Caco-2 (cell line): ENCODE measurements at regions not wholly inside any gene's neighbourhood (a gene's known extent, or its start where the extent isn't known, plus 50 kb on each side); places are given as distances from the start of the nearest gene placed in this dataset.

Source experiments
- BruUV-seq: library from RNA; stranded (reverse); fragments of 400-500 nt; replicated peaks from 2 replicates; lab custom pipeline; 2021; lab: Mats Ljungman, UMichigan
- CTCF ChIA-PET: fragments of 300-600 bp; sonication (Branson Sonifier 250); formaldehyde crosslinking; loops from one replicate; lab custom pipeline; 2022; ENCODE audit warnings: antibody characterized with exemption; lab: Charles Lee
- POLR2A ChIA-PET: fragments of 300-600 bp; sonication (Branson Sonifier 250); formaldehyde crosslinking; loops from one replicate; lab custom pipeline; 2022; ENCODE audit warnings: antibody characterized with exemption; lab: Charles Lee
- DNase-seq, 2 experiments: peaks; one replicate each; pipeline versions ENCODE4 v3.0.0 to v3.0.0-alpha.2; 2020 to 2022
- H3K27me3 ChIP-seq: replicated peaks from 2 replicates; pipeline ENCODE4 v1.6.0; 2011; ENCODE audit warnings: low read length; ENCODE audit not compliant: control insufficient read depth, insufficient read depth
- H3K36me3 ChIP-seq: 2 replicates; pipeline ENCODE4 v1.5.1; 2011; ENCODE audit warnings: low read length; ENCODE audit not compliant: control insufficient read depth, insufficient read depth
- H3K4me1 ChIP-seq: fragments of 250-450 bp; sonication (Bioruptor Pico); 2 replicates; pipeline ENCODE4 v1.5.1; 2020; ENCODE audit warnings: mild to moderate bottlenecking
- H3K4me3 ChIP-seq: 2 replicates; pipeline ENCODE4 v1.5.1; 2011; ENCODE audit warnings: low read depth, mild to moderate bottlenecking, control low read depth, low read length
- H3K9me3 ChIP-seq: fragments of 250-450 bp; sonication (Bioruptor Pico); 2 replicates; pipeline ENCODE4 v1.5.1; 2020; ENCODE audit warnings: mild to moderate bottlenecking, moderate library complexity
- H3K27ac Mint-ChIP-seq: one replicate; pipeline ENCODE4 v1.8.0; 2022; ENCODE audit warnings: mixed read lengths; ENCODE audit not compliant: unreplicated experiment
- H3K27me3 Mint-ChIP-seq: one replicate; pipeline ENCODE4 v1.8.0; 2022; ENCODE audit warnings: mixed read lengths; ENCODE audit not compliant: insufficient read depth, unreplicated experiment
- H3K36me3 Mint-ChIP-seq: one replicate; pipeline ENCODE4 v1.8.0; 2022; ENCODE audit warnings: mild to moderate bottlenecking, mixed read lengths; ENCODE audit not compliant: insufficient read depth, unreplicated experiment
- H3K4me1 Mint-ChIP-seq: one replicate; pipeline ENCODE4 v1.8.0; 2022; ENCODE audit warnings: low read depth, mixed read lengths; ENCODE audit not compliant: unreplicated experiment
- H3K4me3 Mint-ChIP-seq: one replicate; pipeline ENCODE4 v1.8.0; 2022; ENCODE audit warnings: mild to moderate bottlenecking, moderate library complexity, mixed read lengths; ENCODE audit not compliant: unreplicated experiment
- H3K9me3 Mint-ChIP-seq: one replicate; pipeline ENCODE4 v1.8.0; 2022; ENCODE audit warnings: mixed read lengths; ENCODE audit not compliant: unreplicated experiment
- intact Hi-C: fragments of 100-400 bp; cut with micrococcal nuclease; formaldehyde crosslinking; loops from one replicate; pipeline ENCODE4 v1.10.0; 2022; ENCODE audit not compliant: unreplicated experiment
- TF ChIP-seq, protein P1 (sequence below), 2 experiments: fragments of 200-600 bp in 1 of 2; IDR thresholded peaks; 1 replicate in 1 of 2; 2 replicates in 1 of 2; pipeline versions ENCODE4 v1.5.1 to v1.8.0; 2011 to 2022; ENCODE audit warnings: antibody characterized with exemption in 1 of 2, control low read depth in 1 of 2, inconsistent platforms in 1 of 2, low read depth in 1 of 2, low read length in 1 of 2, mild to moderate bottlenecking in 1 of 2, moderate library complexity in 1 of 2; ENCODE audit not compliant: insufficient read depth in 1 of 2, severe bottlenecking in 1 of 2, unreplicated experiment in 1 of 2

DNA sequence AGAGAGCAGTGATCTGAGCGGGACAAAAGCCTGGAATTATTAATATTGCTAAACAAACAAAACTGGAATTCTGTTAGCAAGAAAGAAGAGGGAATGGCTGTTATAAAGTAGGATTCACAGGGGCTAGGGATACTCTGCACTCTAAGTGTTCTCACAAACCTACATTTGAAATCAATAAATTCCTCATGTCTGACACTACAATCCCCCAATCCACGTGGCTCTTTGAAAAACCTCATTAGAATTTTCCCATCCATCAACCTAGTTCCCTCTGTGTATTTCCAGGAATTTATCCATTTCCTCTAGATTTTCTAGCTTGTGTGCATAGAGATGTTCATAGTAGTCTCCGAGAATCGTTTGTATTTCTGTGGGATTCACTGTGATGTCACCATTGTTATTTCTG is 307.5 kb downstream of the RBM26 start:
- no TSS peak for BruUV-seq
- Histone ChIP-seq H3K36me3 (no peaks in the 10 kb centered on the region), H3K4me3 (no peak overlapping the region), H3K27me3 (no peaks in the 10 kb centered on the region), H3K4me1 (no peaks in the 10 kb centered on the region), H3K9me3 (no peaks in the 10 kb centered on the region)
- no peaks in the 10 kb centered on the region for H3K36me3 Mint-ChIP-seq
- no peak overlapping the region for H3K4me3 Mint-ChIP-seq
- ChIA-PET POLR2A (no interaction called here), CTCF (no interaction called here)
- no peak overlapping the region for H3K27ac Mint-ChIP-seq
- H3K4me1 Mint-ChIP-seq, result no peaks in the 10 kb centered on the region
- intact Hi-C loops, result no loop called here
- TF ChIP-seq, protein P1, sequence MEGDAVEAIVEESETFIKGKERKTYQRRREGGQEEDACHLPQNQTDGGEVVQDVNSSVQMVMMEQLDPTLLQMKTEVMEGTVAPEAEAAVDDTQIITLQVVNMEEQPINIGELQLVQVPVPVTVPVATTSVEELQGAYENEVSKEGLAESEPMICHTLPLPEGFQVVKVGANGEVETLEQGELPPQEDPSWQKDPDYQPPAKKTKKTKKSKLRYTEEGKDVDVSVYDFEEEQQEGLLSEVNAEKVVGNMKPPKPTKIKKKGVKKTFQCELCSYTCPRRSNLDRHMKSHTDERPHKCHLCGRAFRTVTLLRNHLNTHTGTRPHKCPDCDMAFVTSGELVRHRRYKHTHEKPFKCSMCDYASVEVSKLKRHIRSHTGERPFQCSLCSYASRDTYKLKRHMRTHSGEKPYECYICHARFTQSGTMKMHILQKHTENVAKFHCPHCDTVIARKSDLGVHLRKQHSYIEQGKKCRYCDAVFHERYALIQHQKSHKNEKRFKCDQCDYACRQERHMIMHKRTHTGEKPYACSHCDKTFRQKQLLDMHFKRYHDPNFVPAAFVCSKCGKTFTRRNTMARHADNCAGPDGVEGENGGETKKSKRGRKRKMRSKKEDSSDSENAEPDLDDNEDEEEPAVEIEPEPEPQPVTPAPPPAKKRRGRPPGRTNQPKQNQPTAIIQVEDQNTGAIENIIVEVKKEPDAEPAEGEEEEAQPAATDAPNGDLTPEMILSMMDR (IDR thresholded peaks at IDR 0.05; ENCODE audit: insufficient read depth in 1 of 2, low read depth in 1 of 2, low read length in 1 of 2, severe bottlenecking in 1 of 2, unreplicated experiment in 1 of 2), result no peak
- peaks cover 3% of the 10 kb centered on the region for H3K27me3 Mint-ChIP-seq
- no peaks in the 10 kb centered on the region for H3K9me3 Mint-ChIP-seq
- no peak for DNase-seq

GRCh38 chr13:79097201-79097600 is 308.9 kb downstream of the RBM26 start:
- TF ChIP-seq, protein P1 (IDR thresholded peaks at IDR 0.05; ENCODE audit: insufficient read depth in 1 of 2, low read depth in 1 of 2, low read length in 1 of 2, severe bottlenecking in 1 of 2, unreplicated experiment in 1 of 2), result no peak
- POLR2A ChIA-PET, result no interaction called here
- BruUV-seq, result no TSS peak

GRCh38 chr13:79096099-79096498 is 310.0 kb downstream of the RBM26 start:
- peaks cover 3% of the 10 kb centered on the region for H3K27me3 Mint-ChIP-seq
- BruUV-seq, result no TSS peak
- Histone ChIP-seq H3K36me3 (no peaks in the 10 kb centered on the region), H3K9me3 (no peaks in the 10 kb centered on the region), H3K4me3 (no peak overlapping the region), H3K4me1 (no peaks in the 10 kb centered on the region), H3K27me3 (no peaks in the 10 kb centered on the region)
- H3K9me3 Mint-ChIP-seq, result no peaks in the 10 kb centered on the region
- TF ChIP-seq, protein P1 (IDR thresholded peaks at IDR 0.05; ENCODE audit: insufficient read depth in 1 of 2, low read depth in 1 of 2, low read length in 1 of 2, severe bottlenecking in 1 of 2, unreplicated experiment in 1 of 2), result no peak
- POLR2A ChIA-PET, result no interaction called here
- H3K4me3 Mint-ChIP-seq, result no peak overlapping the region
- no peak overlapping the region for H3K27ac Mint-ChIP-seq
- H3K4me1 Mint-ChIP-seq, result no peaks in the 10 kb centered on the region
- no peak for DNase-seq
- CTCF ChIA-PET, result no interaction called here
- intact Hi-C loops, result no loop called here
- H3K36me3 Mint-ChIP-seq, result no peaks in the 10 kb centered on the region

More at GRCh38 chr13:79097201-79097600, 308.9 kb downstream of the RBM26 start:
- Mint-ChIP-seq H3K36me3 (no peaks in the 10 kb centered on the region), H3K4me1 (no peaks in the 10 kb centered on the region), H3K27ac (no peak overlapping the region), H3K27me3 (peaks cover 3% of the 10 kb centered on the region), H3K9me3 (no peaks in the 10 kb centered on the region), H3K4me3 (no peak overlapping the region)
- CTCF ChIA-PET, result no interaction called here
- H3K4me1 ChIP-seq, result no peaks in the 10 kb centered on the region
- intact Hi-C loops, result no loop called here
- H3K27me3 ChIP-seq, result no peaks in the 10 kb centered on the region
- no peaks in the 10 kb centered on the region for H3K9me3 ChIP-seq
- no peak overlapping the region for H3K4me3 ChIP-seq
- no peaks in the 10 kb centered on the region for H3K36me3 ChIP-seq
- no peak for DNase-seq
